ENCODE measurements at regions not wholly inside any gene's neighbourhood (a gene's known extent, or its start where the extent isn't known, plus 50 kb on each side); places are given as distances from the start of the nearest gene placed in this dataset.

DNA sequence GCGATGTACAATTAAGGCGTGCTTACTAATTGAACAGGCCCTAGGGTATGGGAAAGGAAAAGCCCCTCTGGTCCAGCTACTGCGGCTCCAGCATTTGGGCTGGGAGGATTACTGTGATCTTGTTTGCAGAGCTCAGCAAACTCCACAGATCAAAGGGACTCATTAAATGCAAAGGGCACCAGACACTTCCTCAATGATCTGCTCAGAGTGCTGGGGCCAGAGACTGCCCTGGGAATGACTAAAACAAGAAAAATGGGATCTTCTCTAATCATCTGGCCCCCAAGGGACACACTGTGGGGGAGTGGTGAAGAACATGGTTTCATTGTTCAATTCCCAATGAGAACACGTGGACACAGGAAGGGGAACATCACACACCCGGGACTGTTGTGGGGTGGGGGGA is 85.0 kb downstream of the MARCHF4 start:
- in situ Hi-C loops (cut with HindIII; ENCODE audit: low sequenced_read_pairs): loop anchor here (10.0 kb wide), 1 partner anchor 102 kb away; no protein-coding TSS in a partner anchor

DNA sequence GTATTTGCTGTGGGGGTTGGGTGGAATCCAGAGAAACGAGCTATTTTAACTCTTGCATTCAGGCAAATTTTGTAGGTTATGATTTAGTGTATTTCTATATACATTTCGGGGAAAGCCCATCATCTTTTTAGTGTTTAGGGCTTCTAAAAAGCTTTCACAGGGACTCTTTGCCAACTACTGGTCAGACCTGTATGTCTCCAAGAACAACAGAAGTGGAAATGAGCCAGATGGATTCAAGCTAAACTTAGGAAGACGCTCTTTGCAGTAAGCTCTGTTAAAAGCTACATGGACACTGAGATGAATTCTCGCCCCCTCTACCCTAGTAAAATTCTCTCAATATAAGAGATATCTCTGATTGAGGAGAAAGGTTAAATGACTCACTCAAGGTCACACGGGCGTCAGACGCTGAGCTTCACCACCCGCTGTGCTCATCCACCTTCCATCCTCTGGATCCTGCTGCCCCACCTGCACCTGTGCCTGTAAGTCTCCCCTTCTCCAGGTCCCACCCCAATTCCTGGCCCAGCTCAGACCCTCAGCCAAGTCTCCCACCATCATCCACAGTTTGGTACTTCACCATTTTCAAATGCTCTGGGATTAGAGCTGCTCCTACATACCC is 85.6 kb downstream of the MARCHF4 start:
- in situ Hi-C loops (cut with HindIII; ENCODE audit: low sequenced_read_pairs): loop anchor here (10.0 kb wide), 1 partner anchor 102 kb away; no protein-coding TSS in a partner anchor

DNA sequence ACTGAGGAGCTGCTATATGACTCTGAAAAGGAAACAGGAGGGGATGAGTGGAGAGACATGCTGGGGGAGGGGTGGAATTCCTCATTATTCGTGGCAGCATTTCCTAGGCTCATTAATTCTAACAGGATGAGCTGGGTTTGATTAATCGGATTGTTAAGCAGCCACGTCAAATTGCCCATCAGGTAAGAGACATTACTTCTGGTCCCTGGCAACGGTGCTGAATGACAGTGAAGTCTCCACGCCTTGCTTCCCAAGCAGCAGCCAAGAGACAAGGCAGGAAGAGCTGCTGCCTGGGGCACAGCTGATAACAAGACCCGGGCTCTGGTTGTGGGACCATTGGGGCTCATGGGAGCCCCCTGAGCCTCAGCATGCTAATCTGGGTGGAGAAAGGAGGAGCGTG is 86.6 kb downstream of the MARCHF4 start:
- in situ Hi-C loops (cut with HindIII; ENCODE audit: low sequenced_read_pairs): loop anchor here (10.0 kb wide), 1 partner anchor 101 kb away; no protein-coding TSS in a partner anchor

DNA sequence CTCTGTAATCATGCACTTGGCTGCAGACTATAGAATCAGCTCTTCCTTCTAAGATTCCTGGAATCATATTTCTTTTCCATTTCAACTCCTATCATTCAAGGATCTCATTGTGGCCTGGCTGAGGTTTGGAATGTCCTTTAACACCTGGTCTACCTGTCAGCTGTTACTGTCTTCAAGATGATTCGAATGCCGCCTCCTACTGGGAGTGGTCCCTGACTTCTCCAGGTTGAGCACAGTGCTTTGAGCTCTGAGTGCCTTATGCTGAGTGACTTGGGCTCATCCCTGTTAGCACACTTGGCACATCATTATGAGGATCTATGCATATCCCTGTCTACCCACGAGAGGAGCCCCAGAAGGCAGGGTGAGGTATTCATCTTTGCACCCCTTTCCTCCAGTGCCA is 87.6 kb downstream of the MARCHF4 start:
- in situ Hi-C loops (cut with HindIII; ENCODE audit: low sequenced_read_pairs): loop anchor here (10.0 kb wide), 1 partner anchor 100 kb away; no protein-coding TSS in a partner anchor

DNA sequence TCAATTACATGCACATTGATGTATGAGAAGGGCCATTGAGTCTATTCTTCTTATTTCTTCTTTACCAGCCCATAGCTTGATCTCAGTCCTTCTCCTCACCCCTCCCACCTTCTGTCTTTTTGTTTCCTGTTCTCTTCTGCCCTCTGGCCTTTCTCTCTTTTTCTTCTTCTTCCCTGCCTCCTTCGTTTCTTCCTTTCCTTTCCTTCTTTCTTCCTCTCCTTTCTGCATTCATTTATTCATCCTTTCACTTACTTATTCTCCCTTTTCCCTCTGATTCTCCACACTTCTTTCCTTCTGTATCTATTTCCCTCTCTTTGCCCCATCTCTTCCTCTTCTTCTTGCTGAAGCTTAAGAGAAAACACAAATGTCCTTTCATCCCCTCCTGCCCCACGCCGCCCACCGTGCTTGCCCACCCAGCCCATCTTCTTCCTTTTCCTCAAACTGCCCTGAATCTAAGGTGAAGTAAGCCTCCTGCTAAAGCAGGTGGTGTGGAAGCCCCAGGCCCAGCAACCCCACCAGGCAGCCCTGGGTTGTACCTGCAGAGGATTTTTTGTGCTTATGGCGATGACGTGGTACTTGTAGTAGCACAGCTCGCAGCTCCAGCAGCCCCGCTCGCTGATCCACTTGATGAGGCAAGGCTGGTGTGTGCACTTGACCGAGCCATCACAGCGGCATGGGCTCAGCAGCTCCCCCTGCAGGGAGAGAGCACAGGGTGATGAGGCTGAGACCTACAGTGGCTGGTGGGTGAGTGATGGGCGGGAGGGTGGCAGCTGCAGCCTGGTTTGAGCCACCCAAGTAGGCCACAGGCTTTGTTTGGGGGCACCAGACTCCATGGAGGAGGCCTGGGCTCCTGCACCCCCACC is 89.0 kb downstream of the MARCHF4 start:
- in situ Hi-C loops (cut with HindIII; ENCODE audit: low sequenced_read_pairs): loop anchor here (10.0 kb wide), 1 partner anchor 98 kb away; no protein-coding TSS in a partner anchor

DNA sequence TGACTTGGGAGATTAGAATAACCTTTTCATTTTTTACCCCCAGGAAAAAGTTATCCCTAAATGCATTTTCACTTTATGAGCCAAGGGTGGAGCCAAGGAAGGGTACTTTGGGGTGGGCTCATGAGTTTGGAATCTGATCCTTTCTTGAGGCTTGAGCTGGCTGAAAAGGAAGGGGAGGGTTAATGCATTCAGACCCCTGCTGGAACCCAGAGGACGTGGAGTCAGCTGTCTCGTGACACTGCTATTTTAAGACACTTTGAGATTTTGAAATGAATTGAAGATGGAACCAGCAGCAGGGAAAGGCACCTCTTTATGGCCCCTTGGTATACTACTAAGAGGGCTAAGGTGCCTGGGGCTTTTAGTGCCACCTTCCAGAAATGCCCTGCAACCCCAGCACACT is 90.4 kb downstream of the MARCHF4 start:
- in situ Hi-C loops (cut with HindIII; ENCODE audit: low sequenced_read_pairs): loop anchor here (10.0 kb wide), 1 partner anchor 97 kb away; no protein-coding TSS in a partner anchor

DNA sequence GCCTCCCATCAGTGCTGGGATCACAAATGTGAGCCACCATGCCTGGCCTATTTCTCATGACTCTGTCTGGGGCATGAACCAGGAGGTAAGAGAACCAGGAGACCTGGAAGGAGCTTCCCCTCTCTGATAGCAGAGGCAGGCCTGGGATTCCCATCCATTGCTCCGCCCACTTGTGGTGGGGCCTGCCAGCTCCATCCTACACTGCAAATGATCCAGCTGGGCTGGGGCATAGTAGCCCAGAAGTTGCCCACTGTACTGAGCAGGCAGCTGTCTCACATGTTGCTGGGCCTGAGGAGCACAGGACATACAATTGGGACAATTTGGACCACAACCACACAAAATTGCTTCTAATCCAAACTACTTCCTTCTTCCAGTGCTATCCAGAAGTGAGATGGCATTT is 91.0 kb downstream of the MARCHF4 start:
- in situ Hi-C loops (cut with HindIII; ENCODE audit: low sequenced_read_pairs): loop anchor here (10.0 kb wide), 1 partner anchor 97 kb away; no protein-coding TSS in a partner anchor

DNA sequence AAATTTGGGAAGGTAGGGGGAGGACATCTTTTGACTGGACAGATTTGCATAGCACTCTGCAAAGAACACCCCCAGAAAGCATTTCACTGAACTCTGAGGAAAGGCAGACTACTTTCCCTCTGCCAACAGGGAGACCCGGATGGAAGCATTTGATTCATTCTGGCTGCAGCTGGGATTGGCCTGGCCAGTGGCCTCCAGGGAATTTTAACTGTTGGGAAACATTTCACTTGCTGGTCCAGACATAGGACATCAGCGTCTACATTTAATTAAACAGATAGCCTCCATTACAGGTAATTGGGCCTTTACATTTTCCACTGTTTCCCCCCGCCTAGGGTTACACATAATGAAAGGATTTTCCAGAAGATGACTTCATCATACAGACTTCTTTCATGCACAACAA is 92.8 kb downstream of the MARCHF4 start:
- in situ Hi-C loops (cut with HindIII; ENCODE audit: low sequenced_read_pairs): no loop called here

DNA sequence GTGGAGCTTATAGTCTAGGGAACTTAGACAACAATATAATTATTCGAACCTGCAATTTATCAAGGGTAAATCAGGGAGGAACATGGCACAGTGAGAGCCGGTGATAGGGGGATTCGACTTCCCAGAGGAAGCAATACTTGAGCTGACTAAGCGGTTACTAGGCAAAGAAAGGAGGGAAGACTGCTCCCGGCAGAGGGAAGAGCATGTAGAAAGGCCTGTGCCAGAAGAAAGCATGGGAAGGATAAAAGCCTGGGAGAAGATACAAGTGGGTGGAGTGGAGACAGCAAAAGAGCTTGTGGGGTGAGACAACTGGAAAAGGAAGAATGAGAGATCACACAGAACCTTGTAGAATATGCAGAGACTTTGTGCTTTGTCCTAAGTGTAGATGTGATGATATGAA is 93.3 kb downstream of the MARCHF4 start:
- in situ Hi-C loops (cut with HindIII; ENCODE audit: low sequenced_read_pairs): no loop called here

DNA sequence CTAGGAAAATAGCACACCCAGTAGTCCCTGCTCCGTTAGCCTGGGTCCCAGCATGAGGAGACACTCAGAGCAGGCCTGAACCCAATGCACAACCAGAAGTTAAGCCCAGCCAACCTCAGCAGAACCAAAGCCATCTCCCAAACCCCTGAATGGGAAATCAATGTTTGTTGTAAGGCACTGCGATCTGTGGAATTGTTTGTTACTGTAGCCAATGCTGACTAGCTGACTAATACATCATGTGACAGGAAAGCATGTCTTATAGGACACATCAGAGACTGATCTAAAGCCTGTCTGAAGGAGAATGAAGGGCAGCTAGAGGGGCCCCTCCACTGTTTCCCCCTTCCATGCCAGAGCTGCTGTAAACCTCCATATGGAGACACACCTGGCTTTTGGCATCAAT is 96.4 kb downstream of the MARCHF4 start:
- in situ Hi-C loops (cut with HindIII; ENCODE audit: low sequenced_read_pairs): no loop called here

DNA sequence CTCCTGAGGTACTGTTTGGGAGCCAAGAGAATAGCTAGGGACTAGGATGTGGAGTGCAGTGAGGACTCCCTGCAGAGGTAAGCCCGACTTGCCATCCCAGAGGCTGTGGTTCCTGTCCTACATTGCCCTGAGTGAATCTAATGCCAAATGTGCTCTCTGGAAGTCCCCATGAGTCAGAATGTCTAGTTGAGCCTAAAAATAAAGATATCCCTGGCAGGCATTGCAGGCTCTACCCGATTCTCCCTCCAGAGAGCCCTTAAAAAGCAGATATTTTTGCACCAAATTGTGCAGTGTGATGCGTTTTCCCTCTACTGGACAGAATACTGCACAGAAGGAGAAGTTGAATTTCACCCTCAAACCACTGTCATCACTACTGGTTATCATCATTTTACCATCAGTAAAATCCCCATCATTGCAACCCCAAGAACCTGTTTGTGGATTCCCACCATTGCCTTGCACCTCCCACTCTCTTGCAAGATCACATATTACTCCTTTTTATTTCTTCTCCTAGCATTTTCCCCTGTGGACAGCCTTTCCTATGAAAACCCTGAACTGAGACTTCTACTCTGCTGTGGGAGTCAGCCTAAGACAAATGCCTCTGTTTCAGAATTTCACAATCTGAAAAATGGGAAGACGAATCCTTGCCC is 98.0 kb downstream of the MARCHF4 start:
- in situ Hi-C loops (cut with HindIII; ENCODE audit: low sequenced_read_pairs): no loop called here

DNA sequence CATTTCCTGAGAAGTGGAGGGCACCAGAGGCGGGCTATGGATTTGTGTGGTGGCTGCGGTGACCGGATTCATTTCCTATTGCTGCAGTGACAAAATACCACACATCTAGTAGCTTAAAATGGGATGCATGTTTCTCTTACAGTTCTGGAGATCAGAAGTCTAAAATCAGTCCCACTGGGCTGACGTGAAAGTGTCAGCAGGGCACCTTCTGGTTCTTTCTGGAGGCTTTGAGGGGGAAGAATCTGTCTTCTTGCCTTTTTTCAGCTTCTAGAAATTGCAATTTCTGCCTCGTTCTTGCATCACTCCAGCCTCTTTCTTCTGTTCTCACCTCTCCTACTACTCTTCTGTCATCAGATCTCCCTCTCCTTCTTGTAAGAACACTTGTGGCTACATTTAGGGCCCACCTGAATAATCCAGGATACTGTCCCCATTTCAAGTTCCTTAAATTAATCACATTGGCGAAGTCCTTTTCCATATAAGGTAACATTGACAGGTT is 111.2 kb downstream of the MARCHF4 start:
- in situ Hi-C loops (cut with HindIII; ENCODE audit: low sequenced_read_pairs): no loop called here

DNA sequence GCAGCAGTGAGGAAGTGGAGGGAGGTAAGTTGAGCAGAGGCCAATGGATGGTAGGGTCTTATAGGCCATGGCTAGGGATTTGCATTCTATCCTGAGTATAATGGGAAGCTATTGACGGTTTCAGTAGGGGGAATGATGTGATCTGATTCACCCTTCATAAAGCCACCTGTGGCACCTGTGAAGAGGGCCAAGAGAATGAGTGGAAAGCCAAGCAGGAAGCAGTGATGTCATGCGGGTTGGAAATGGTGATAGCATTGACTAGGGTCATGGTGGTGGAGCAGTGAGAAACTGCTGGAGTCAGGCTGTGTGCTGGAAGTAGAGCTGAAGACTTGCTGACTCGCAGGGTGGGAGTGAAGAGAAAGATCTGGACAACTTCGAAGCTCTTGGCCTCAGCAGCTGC is 111.7 kb downstream of the MARCHF4 start:
- in situ Hi-C loops (cut with HindIII; ENCODE audit: low sequenced_read_pairs): no loop called here

DNA sequence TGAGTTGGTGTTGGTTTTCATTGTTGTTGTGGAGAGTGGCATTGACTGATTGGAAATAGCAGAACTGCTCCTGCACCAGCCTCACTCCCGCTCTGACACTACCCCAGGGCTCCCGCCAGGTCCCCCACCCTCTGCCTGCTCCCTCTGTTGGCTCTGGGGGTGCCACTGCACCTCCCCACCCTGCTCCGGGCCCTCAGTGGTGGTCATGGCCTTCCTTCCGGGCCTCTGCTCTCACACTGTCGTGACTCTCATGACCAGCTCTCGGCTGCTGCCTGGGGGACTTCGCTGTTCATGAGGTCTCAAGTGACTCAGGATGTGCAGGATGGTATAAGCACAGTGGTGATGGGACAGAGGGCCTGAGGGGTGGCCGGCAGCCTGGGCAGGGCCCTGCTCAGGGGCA is 113.2 kb downstream of the MARCHF4 start:
- in situ Hi-C loops (cut with HindIII; ENCODE audit: low sequenced_read_pairs): no loop called here

DNA sequence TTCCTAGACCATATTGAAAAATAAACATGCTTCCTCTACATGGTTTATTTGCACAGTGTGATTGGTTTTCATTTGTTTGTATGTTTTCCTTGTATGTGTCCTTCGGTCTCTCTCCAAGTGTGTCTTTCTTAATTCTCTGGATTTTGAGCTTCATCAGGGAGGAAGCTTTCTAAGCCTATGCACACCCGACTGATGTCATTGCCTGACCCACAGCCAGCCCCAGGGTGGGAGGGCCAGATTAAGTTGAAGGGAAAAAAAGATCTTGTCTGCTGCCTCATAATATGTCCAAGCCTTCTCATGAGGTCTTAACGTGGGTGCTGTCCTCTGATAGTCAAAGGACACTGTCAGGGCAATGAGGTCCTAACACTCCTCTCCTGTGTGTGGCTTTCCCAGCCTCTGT is 115.2 kb downstream of the MARCHF4 start:
- in situ Hi-C loops (cut with HindIII; ENCODE audit: low sequenced_read_pairs): no loop called here
